PC-3 (cell line): ENCODE measurements at regions not wholly inside any gene's neighbourhood (a gene's known extent, or its start where the extent isn't known, plus 50 kb on each side); places are given as distances from the start of the nearest gene placed in this dataset.

Experiments
- CTCF ChIP-seq: fragments of 300-600 bp; sonication (generic); conservative IDR thresholded peaks from 2 replicates; pipeline ENCODE4 v1.5.1; 2017; ENCODE audit warnings: antibody characterized with exemption, low read depth, mild to moderate bottlenecking, low read length
- EZH2phosphoT487 ChIP-seq: fragments of 300-600 bp; sonication (generic); IDR thresholded peaks from 2 replicates; pipeline ENCODE4 v1.6.1; 2018; ENCODE audit warnings: mild to moderate bottlenecking, antibody characterized with exemption, low read length, borderline replicate concordance

GRCh38 chr10:120989996-120990598 is 138.9 kb downstream of the WDR11 start:
- TF ChIP-seq CTCF (no peak), EZH2phosphoT487 (no peak)
